HEK293 (cell line): ENCODE measurements at regions not wholly inside any gene's neighbourhood (a gene's known extent, or its start where the extent isn't known, plus 50 kb on each side); places are given as distances from the start of the nearest gene placed in this dataset.

Source experiments
- GLI4 ChIP-seq: fragments of 450-650 bp; formaldehyde crosslinking; IDR thresholded peaks from 2 replicates; pipeline ENCODE4 v1.5.1; 2016; ENCODE audit warnings: missing biosample characterization, missing genetic modification characterization
- TRIM28 ChIP-seq: IDR thresholded peaks from 2 replicates; pipeline ENCODE4 v1.6.1; 2011; ENCODE audit warnings: low read length, control low read depth, borderline replicate concordance
- ZNF174 ChIP-seq: fragments of 450-650 bp; formaldehyde crosslinking; IDR thresholded peaks from 2 replicates; pipeline ENCODE4 v1.5.0; 2017; ENCODE audit warnings: missing biosample characterization, mild to moderate bottlenecking, missing genetic modification characterization
- ZNF311 ChIP-seq: fragments of 450-650 bp; formaldehyde crosslinking; IDR thresholded peaks from 2 replicates; pipeline ENCODE4 v1.5.1; 2017; ENCODE audit warnings: missing biosample characterization, missing genetic modification characterization, borderline replicate concordance
- ZNF416 ChIP-seq: fragments of 450-650 bp; formaldehyde crosslinking; IDR thresholded peaks from 2 replicates; pipeline ENCODE4 v1.5.1; 2016; ENCODE audit warnings: missing biosample characterization, missing genetic modification characterization
- ZNF571 ChIP-seq: fragments of 450-650 bp; formaldehyde crosslinking; IDR thresholded peaks from 2 replicates; pipeline ENCODE4 v1.5.0; 2017; ENCODE audit warnings: missing biosample characterization, missing genetic modification characterization
- TF ChIP-seq, protein P1 (sequence below): fragments of 450-650 bp; formaldehyde crosslinking; IDR thresholded peaks from 2 replicates; pipeline ENCODE4 v1.5.1; 2016; ENCODE audit warnings: missing biosample characterization, missing genetic modification characterization
- TF ChIP-seq, protein P2 (sequence below): fragments of 450-650 bp; formaldehyde crosslinking; IDR thresholded peaks from 2 replicates; pipeline ENCODE4 v1.5.1; 2016; ENCODE audit warnings: missing biosample characterization, missing genetic modification characterization
- TF ChIP-seq, protein P3 (sequence below): fragments of 450-650 bp; formaldehyde crosslinking; IDR thresholded peaks from 2 replicates; pipeline ENCODE4 v1.5.1; 2017; ENCODE audit warnings: missing biosample characterization, missing genetic modification characterization
- TF ChIP-seq, protein P4 (sequence below): fragments of 450-650 bp; formaldehyde crosslinking; IDR thresholded peaks from 2 replicates; pipeline ENCODE4 v1.5.1; 2017; ENCODE audit warnings: missing biosample characterization, missing genetic modification characterization
- TF ChIP-seq, protein P5 (sequence below): fragments of 450-650 bp; formaldehyde crosslinking; IDR thresholded peaks from 2 replicates; pipeline ENCODE4 v1.5.1; 2016; ENCODE audit warnings: missing biosample characterization, missing genetic modification characterization

DNA sequence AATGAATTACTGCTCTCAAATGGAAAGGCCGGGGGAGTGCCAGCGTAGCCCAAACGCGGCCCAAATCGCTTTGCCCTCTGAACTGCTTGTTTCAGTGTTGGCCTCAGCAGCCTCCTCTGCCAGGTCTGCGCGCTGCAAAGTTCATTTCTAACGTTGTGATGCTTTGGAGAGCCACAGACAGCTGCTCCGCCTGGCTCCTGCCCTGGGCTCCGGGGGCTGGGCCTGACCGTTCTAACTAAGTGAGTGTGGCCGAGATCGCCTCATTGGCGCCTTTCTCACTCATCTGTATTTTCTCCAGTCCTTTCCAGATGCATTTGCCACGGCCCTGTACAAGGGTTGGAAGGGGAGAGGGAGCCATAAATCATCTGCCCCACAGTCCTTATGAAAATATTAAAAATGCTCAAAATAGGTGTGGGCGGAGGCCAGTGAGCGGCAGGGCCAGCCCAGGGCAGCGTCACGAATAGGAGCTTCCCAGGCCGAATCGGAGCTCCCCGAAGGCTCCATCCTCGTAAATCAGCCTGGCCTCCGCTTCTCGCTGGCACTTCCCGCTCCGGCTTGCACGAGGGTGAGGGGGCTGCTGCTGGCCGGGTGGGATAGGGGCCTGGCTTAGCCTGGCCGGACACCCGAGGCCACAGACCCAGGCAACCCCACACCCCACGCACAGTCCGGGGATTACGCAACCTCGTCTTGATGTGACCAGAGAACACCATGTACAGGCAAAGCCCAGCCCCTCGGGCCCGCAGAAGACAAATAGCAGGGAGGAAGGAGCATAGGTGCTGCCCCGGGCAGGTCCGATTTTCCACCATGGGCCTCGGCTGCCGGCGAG is 196.6 kb upstream of the DIO3 start:
- TF ChIP-seq, protein P1, sequence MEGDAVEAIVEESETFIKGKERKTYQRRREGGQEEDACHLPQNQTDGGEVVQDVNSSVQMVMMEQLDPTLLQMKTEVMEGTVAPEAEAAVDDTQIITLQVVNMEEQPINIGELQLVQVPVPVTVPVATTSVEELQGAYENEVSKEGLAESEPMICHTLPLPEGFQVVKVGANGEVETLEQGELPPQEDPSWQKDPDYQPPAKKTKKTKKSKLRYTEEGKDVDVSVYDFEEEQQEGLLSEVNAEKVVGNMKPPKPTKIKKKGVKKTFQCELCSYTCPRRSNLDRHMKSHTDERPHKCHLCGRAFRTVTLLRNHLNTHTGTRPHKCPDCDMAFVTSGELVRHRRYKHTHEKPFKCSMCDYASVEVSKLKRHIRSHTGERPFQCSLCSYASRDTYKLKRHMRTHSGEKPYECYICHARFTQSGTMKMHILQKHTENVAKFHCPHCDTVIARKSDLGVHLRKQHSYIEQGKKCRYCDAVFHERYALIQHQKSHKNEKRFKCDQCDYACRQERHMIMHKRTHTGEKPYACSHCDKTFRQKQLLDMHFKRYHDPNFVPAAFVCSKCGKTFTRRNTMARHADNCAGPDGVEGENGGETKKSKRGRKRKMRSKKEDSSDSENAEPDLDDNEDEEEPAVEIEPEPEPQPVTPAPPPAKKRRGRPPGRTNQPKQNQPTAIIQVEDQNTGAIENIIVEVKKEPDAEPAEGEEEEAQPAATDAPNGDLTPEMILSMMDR (tag by site-specific recombination) = no peak
- TF ChIP-seq, protein P2, sequence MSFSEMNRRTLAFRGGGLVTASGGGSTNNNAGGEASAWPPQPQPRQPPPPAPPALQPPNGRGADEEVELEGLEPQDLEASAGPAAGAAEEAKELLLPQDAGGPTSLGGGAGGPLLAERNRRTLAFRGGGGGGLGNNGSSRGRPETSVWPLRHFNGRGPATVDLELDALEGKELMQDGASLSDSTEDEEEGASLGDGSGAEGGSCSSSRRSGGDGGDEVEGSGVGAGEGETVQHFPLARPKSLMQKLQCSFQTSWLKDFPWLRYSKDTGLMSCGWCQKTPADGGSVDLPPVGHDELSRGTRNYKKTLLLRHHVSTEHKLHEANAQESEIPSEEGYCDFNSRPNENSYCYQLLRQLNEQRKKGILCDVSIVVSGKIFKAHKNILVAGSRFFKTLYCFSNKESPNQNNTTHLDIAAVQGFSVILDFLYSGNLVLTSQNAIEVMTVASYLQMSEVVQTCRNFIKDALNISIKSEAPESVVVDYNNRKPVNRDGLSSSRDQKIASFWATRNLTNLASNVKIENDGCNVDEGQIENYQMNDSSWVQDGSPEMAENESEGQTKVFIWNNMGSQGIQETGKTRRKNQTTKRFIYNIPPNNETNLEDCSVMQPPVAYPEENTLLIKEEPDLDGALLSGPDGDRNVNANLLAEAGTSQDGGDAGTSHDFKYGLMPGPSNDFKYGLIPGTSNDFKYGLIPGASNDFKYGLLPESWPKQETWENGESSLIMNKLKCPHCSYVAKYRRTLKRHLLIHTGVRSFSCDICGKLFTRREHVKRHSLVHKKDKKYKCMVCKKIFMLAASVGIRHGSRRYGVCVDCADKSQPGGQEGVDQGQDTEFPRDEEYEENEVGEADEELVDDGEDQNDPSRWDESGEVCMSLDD (tag by site-specific recombination) = no peak
- TF ChIP-seq ZNF571 (tag by site-specific recombination) (no peak), GLI4 (tag by site-specific recombination) (no peak), ZNF416 (tag by site-specific recombination) (no peak), ZNF311 (tag by site-specific recombination) (no peak), ZNF174 (tag by site-specific recombination) (no peak), TRIM28 (no peak)
- TF ChIP-seq, protein P3, sequence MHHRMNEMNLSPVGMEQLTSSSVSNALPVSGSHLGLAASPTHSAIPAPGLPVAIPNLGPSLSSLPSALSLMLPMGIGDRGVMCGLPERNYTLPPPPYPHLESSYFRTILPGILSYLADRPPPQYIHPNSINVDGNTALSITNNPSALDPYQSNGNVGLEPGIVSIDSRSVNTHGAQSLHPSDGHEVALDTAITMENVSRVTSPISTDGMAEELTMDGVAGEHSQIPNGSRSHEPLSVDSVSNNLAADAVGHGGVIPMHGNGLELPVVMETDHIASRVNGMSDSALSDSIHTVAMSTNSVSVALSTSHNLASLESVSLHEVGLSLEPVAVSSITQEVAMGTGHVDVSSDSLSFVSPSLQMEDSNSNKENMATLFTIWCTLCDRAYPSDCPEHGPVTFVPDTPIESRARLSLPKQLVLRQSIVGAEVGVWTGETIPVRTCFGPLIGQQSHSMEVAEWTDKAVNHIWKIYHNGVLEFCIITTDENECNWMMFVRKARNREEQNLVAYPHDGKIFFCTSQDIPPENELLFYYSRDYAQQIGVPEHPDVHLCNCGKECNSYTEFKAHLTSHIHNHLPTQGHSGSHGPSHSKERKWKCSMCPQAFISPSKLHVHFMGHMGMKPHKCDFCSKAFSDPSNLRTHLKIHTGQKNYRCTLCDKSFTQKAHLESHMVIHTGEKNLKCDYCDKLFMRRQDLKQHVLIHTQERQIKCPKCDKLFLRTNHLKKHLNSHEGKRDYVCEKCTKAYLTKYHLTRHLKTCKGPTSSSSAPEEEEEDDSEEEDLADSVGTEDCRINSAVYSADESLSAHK (tag by site-specific recombination) = no peak
- TF ChIP-seq, protein P4, sequence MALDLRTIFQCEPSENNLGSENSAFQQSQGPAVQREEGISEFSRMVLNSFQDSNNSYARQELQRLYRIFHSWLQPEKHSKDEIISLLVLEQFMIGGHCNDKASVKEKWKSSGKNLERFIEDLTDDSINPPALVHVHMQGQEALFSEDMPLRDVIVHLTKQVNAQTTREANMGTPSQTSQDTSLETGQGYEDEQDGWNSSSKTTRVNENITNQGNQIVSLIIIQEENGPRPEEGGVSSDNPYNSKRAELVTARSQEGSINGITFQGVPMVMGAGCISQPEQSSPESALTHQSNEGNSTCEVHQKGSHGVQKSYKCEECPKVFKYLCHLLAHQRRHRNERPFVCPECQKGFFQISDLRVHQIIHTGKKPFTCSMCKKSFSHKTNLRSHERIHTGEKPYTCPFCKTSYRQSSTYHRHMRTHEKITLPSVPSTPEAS (tag by site-specific recombination) = no peak
- TF ChIP-seq, protein P5, sequence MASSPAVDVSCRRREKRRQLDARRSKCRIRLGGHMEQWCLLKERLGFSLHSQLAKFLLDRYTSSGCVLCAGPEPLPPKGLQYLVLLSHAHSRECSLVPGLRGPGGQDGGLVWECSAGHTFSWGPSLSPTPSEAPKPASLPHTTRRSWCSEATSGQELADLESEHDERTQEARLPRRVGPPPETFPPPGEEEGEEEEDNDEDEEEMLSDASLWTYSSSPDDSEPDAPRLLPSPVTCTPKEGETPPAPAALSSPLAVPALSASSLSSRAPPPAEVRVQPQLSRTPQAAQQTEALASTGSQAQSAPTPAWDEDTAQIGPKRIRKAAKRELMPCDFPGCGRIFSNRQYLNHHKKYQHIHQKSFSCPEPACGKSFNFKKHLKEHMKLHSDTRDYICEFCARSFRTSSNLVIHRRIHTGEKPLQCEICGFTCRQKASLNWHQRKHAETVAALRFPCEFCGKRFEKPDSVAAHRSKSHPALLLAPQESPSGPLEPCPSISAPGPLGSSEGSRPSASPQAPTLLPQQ (tag by site-specific recombination) = no peak
